B cell (primary cell): ENCODE measurements at regions not wholly inside any gene's neighbourhood (a gene's known extent, or its start where the extent isn't known, plus 50 kb on each side); places are given as distances from the start of the nearest gene placed in this dataset.

Source experiments
- EZH2 ChIP-seq: IDR thresholded peaks from 2 replicates; pipeline ENCODE4 v1.6.1; 2012; ENCODE audit warnings: borderline replicate concordance, low read depth, mild to moderate bottlenecking, moderate library complexity, low read length; ENCODE audit not compliant: insufficient read depth, poor library complexity, severe bottlenecking
- TF ChIP-seq, protein P1 (sequence below): fragments of 200-600 bp; IDR thresholded peaks from one replicate; pipeline ENCODE4 v1.8.0; 2022; ENCODE audit warnings: antibody characterized with exemption, mild to moderate bottlenecking

GRCh38 chr4:67092351-67092750, 453.0 kb downstream of the CENPC start:
- TF ChIP-seq, protein P1, sequence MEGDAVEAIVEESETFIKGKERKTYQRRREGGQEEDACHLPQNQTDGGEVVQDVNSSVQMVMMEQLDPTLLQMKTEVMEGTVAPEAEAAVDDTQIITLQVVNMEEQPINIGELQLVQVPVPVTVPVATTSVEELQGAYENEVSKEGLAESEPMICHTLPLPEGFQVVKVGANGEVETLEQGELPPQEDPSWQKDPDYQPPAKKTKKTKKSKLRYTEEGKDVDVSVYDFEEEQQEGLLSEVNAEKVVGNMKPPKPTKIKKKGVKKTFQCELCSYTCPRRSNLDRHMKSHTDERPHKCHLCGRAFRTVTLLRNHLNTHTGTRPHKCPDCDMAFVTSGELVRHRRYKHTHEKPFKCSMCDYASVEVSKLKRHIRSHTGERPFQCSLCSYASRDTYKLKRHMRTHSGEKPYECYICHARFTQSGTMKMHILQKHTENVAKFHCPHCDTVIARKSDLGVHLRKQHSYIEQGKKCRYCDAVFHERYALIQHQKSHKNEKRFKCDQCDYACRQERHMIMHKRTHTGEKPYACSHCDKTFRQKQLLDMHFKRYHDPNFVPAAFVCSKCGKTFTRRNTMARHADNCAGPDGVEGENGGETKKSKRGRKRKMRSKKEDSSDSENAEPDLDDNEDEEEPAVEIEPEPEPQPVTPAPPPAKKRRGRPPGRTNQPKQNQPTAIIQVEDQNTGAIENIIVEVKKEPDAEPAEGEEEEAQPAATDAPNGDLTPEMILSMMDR = no peak
- TF ChIP-seq EZH2 = no peak
